ENCODE measurements at regions not wholly inside any gene's neighbourhood (a gene's known extent, or its start where the extent isn't known, plus 50 kb on each side); places are given as distances from the start of the nearest gene placed in this dataset.
"Not testable (repeated sequence)": the region's sequence is repeated elsewhere in the genome, so short reads cannot be mapped to it uniquely, and the experiment has no call there.

GRCh38 chr2:190150413-190150812, 87.9 kb upstream of the MSTN start:
- Histone ChIP-seq H3K27ac (no peak overlapping the region), H3K36me3 (no peaks in the 10 kb centered on the region), H3K27me3 (no peaks in the 10 kb centered on the region), H3K4me3 (no peak overlapping the region), H3K9me3 (no peaks in the 10 kb centered on the region), H3K4me1 (no peaks in the 10 kb centered on the region)
- DNase-seq: no peak
- intact Hi-C loops (cut with DNase I; ENCODE audit: low total_unique reads) (no loop called here), in situ Hi-C loops (cut with MboI; ENCODE audit: low sequenced_read_pairs in 4 of 4) (no loop called here)
- TF ChIP-seq CTCF (IDR thresholded peaks at IDR 0.05 in 4 of 5, conservative IDR thresholded peaks at IDR 0.05 in 1 of 5) (no peak), POLR2A (IDR thresholded peaks at IDR 0.05) (no peak)
- no peak for ATAC-seq

GRCh38 chr2:190149908-190150307, 87.4 kb upstream of the MSTN start:
- H3K4me1 ChIP-seq: no peaks in the 10 kb centered on the region
- intact Hi-C loops (cut with DNase I; ENCODE audit: low total_unique reads): no loop called here
- no peak for DNase-seq
- no peaks in the 10 kb centered on the region for H3K9me3 ChIP-seq
- in situ Hi-C loops (cut with MboI; ENCODE audit: low sequenced_read_pairs in 4 of 4): no loop called here
- H3K4me3 ChIP-seq: no peak overlapping the region
- TF ChIP-seq CTCF (IDR thresholded peaks at IDR 0.05 in 4 of 5, conservative IDR thresholded peaks at IDR 0.05 in 1 of 5): no peak
- no peak for TF ChIP-seq POLR2A (IDR thresholded peaks at IDR 0.05)
- H3K36me3 ChIP-seq: no peaks in the 10 kb centered on the region
- H3K27ac ChIP-seq: no peak overlapping the region
- ATAC-seq: no peak
- H3K27me3 ChIP-seq: no peaks in the 10 kb centered on the region

GRCh38 chr2:190149200-190149599, 86.7 kb upstream of the MSTN start:
- DNase-seq (no peak), ATAC-seq (no peak)
- H3K27me3 ChIP-seq: no peaks in the 10 kb centered on the region
- no peaks in the 10 kb centered on the region for H3K9me3 ChIP-seq
- in situ Hi-C loops (cut with MboI; ENCODE audit: low sequenced_read_pairs in 4 of 4) (no loop called here), intact Hi-C loops (cut with DNase I; ENCODE audit: low total_unique reads) (no loop called here)
- no peaks in the 10 kb centered on the region for H3K36me3 ChIP-seq
- H3K4me3 ChIP-seq: no peak overlapping the region
- TF ChIP-seq POLR2A (IDR thresholded peaks at IDR 0.05): no peak
- no peak for TF ChIP-seq CTCF (IDR thresholded peaks at IDR 0.05 in 4 of 5, conservative IDR thresholded peaks at IDR 0.05 in 1 of 5)
- H3K4me1 ChIP-seq: no peaks in the 10 kb centered on the region
- H3K27ac ChIP-seq: no peak overlapping the region

GRCh38 chr2:190146109-190146508, 83.6 kb upstream of the MSTN start:
- in situ Hi-C loops (cut with MboI; ENCODE audit: low sequenced_read_pairs in 4 of 4); H3K4me3 ChIP-seq; H3K9me3 ChIP-seq; DNase-seq; ATAC-seq; H3K27me3 ChIP-seq; H3K4me1 ChIP-seq; H3K27ac ChIP-seq; intact Hi-C loops (cut with DNase I; ENCODE audit: low total_unique reads); H3K36me3 ChIP-seq: not testable (repeated sequence)

- in situ Hi-C loops (cut with MboI; ENCODE audit: low sequenced_read_pairs in 4 of 4); H3K4me1 ChIP-seq; H3K9me3 ChIP-seq; H3K27ac ChIP-seq; intact Hi-C loops (cut with DNase I; ENCODE audit: low total_unique reads); DNase-seq; H3K27me3 ChIP-seq; H3K4me3 ChIP-seq; ATAC-seq; H3K36me3 ChIP-seq: not testable (repeated sequence)
Observed at GRCh38 chr2:190140474-190140873, 77.9 kb upstream of the MSTN start.

GRCh38 chr2:190139371-190139770, 76.8 kb upstream of the MSTN start:
- TF ChIP-seq POLR2A (IDR thresholded peaks at IDR 0.05): no peak
- TF ChIP-seq CTCF (IDR thresholded peaks at IDR 0.05 in 4 of 5, conservative IDR thresholded peaks at IDR 0.05 in 1 of 5): no peak
- in situ Hi-C loops (cut with MboI; ENCODE audit: low sequenced_read_pairs in 4 of 4): no loop called here
- ATAC-seq: no peak

More at GRCh38 chr2:190139371-190139770, 76.8 kb upstream of the MSTN start:
- H3K4me3 ChIP-seq: no peak overlapping the region
- H3K27me3 ChIP-seq: no peaks in the 10 kb centered on the region
- H3K27ac ChIP-seq: no peak overlapping the region
- H3K9me3 ChIP-seq: no peaks in the 10 kb centered on the region
- DNase-seq: no peak
- intact Hi-C loops (cut with DNase I; ENCODE audit: low total_unique reads): no loop called here
- no peaks in the 10 kb centered on the region for H3K4me1 ChIP-seq
- H3K36me3 ChIP-seq: no peaks in the 10 kb centered on the region

Measured in gastrocnemius medialis (tissue), 4 donors.